HepG2 (cell line): ENCODE measurements at regions not wholly inside any gene's neighbourhood (a gene's known extent, or its start where the extent isn't known, plus 50 kb on each side); places are given as distances from the start of the nearest gene placed in this dataset.
A peak's percentile ranks its signal among the peaks of the same experiment; 100 is the strongest.

Experiments
- ATAC-seq: fragments of 200-7000 bp; cut with Tn5 transposase; 3 replicates; pipeline ENCODE4 v1.9.1; 2020; ENCODE audit warnings: mild to moderate bottlenecking, moderate library complexity
- BruUV-seq: library from RNA; stranded (reverse); fragments of 400-500 nt; replicated peaks from 2 replicates; lab custom pipeline; 2021; lab: Mats Ljungman, UMichigan
- CTCF ChIA-PET: fragments of 300-600 bp; formaldehyde crosslinking; extraction: SDS; loops from one replicate; lab custom pipeline; 2021; ENCODE audit warnings: low total read pairs, inconsistent platforms, low intra/inter-chr PET ratio; lab: Yijun Ruan, JAX
- POLR2A ChIA-PET: fragments of 350-600 bp; sonication (Branson Sonifier 250); formaldehyde crosslinking; loops from one replicate; lab custom pipeline; 2020; ENCODE audit warnings: antibody characterized with exemption, inconsistent platforms; lab: Yijun Ruan, JAX
- DNase-seq: peaks from one replicate; pipeline ENCODE4 v3.0.0-alpha.2; 2015; ENCODE audit warnings: low spot score
- FAIRE-seq: peaks from 3 replicates; lab custom pipeline; 2011; peaks lifted over from hg19 to GRCh38; lab: Jason Lieb, UNC
- H2AFZ ChIP-seq: one replicate; pipeline ENCODE4 v1.6.1; 2011; ENCODE audit warnings: low read length, inconsistent platforms
- H3K27ac ChIP-seq: fragments of 300-600 bp; 3 replicates; pipeline ENCODE4 v1.8.0; 2011; ENCODE audit warnings: mixed run types, mild to moderate bottlenecking, mixed read lengths, low read length, inconsistent platforms; ENCODE audit not compliant: insufficient read depth; ENCODE audit errors: extremely low read length
- H3K27me3 ChIP-seq, 2 experiments: fragments of 200-600 bp in 1 of 2; 2 replicates in 1 of 2; 3 replicates in 1 of 2; pipeline versions ENCODE4 v1.6.0 to v1.8.0; 2011; ENCODE audit warnings: low read length in 2 of 2, mild to moderate bottlenecking in 2 of 2, moderate library complexity in 2 of 2, inconsistent platforms in 1 of 2; ENCODE audit not compliant: insufficient read depth in 2 of 2, control insufficient read depth in 1 of 2
- H3K36me3 ChIP-seq, 2 experiments: fragments of 200-600 bp in 1 of 2; replicated peaks in 1 of 2; 2 replicates in 1 of 2; 3 replicates in 1 of 2; pipeline versions ENCODE4 v1.5.1 to v1.8.0; 2011; ENCODE audit warnings: low read length in 2 of 2, inconsistent platforms in 1 of 2; ENCODE audit not compliant: insufficient read depth in 2 of 2, control insufficient read depth in 1 of 2
- H3K4me1 ChIP-seq: 2 replicates; pipeline ENCODE4 v1.5.1; 2012; ENCODE audit warnings: low read length, inconsistent platforms; ENCODE audit not compliant: insufficient read depth
- H3K4me2 ChIP-seq: 2 replicates; pipeline ENCODE4 v1.6.0; 2011; ENCODE audit warnings: low read depth, low read length, inconsistent platforms
- H3K4me3 ChIP-seq, 3 experiments: fragments of 200-600 bp in 1 of 3; sonication (generic), shearing (Covaris generic) in 1 of 3; replicated peaks in 1 of 3; 2 replicates each; pipeline ENCODE4 v1.5.1; 2011 to 2016; ENCODE audit warnings: low read length in 3 of 3, inconsistent platforms in 2 of 3, low read depth in 2 of 3, mild to moderate bottlenecking in 2 of 3, control low read depth in 1 of 3, mixed read lengths in 1 of 3; ENCODE audit not compliant: insufficient read depth in 1 of 3
- H3K79me2 ChIP-seq: one replicate; pipeline ENCODE4 v1.6.1; 2011; ENCODE audit warnings: low read length, inconsistent platforms; ENCODE audit not compliant: insufficient read depth
- H3K9ac ChIP-seq: 2 replicates; pipeline ENCODE4 v1.6.0; 2011; ENCODE audit warnings: mild to moderate bottlenecking, low read depth, low read length, inconsistent platforms; ENCODE audit not compliant: insufficient read depth
- H3K9me3 ChIP-seq: 2 replicates; pipeline ENCODE4 v1.5.1; 2012; ENCODE audit warnings: mild to moderate bottlenecking, low read length
- H4K20me1 ChIP-seq: 2 replicates; pipeline ENCODE4 v1.6.0; 2011; ENCODE audit warnings: inconsistent platforms, mild to moderate bottlenecking, low read length, moderate library complexity; ENCODE audit not compliant: insufficient read depth
- BORCS8-MEF2B ChIP-seq: sonication (generic); formaldehyde crosslinking; IDR thresholded peaks from 2 replicates; pipeline ENCODE4 v1.8.0; 2022; ENCODE audit warnings: mild to moderate bottlenecking, missing genetic modification reagents
- CEBPB ChIP-seq: IDR thresholded peaks from 2 replicates; pipeline ENCODE4 v1.6.1; 2011; ENCODE audit warnings: low read depth, low read length, improper control_type of control experiment, borderline replicate concordance
- MBNL3 ChIP-seq: fragments of 250-450 bp; sonication (Bioruptor Pico); conservative IDR thresholded peaks from 2 replicates; pipeline ENCODE4 v1.8.0; 2022; ENCODE audit warnings: mild to moderate bottlenecking, inconsistent platforms
- SAFB2 ChIP-seq: sonication (generic); formaldehyde crosslinking; IDR thresholded peaks from 2 replicates; pipeline ENCODE4 v1.5.1; 2020; ENCODE audit warnings: missing genetic modification reagents, low read depth, mild to moderate bottlenecking, borderline replicate concordance
- ZBTB1 ChIP-seq: sonication (generic); formaldehyde crosslinking; IDR thresholded peaks from 2 replicates; pipeline ENCODE4 v1.4.0; 2020; ENCODE audit warnings: missing genetic modification reagents, borderline replicate concordance
- ZNF326 ChIP-seq: sonication (generic); formaldehyde crosslinking; IDR thresholded peaks from 2 replicates; pipeline ENCODE4 v1.4.0; 2020; ENCODE audit warnings: missing genetic modification reagents, borderline replicate concordance
- ZNF441 ChIP-seq: sonication (generic); formaldehyde crosslinking; IDR thresholded peaks from 2 replicates; pipeline ENCODE4 v1.7.0; 2021; ENCODE audit warnings: missing genetic modification reagents, borderline replicate concordance
- ZNF468 ChIP-seq: sonication (generic); formaldehyde crosslinking; IDR thresholded peaks from 2 replicates; pipeline ENCODE4 v1.8.0; 2022; ENCODE audit warnings: mild to moderate bottlenecking, moderate library complexity, missing genetic modification reagents
- WGBS: methylation state at CpG from one replicate; pipeline ENCODE4 v1.1.6; 2017; ENCODE audit warnings: low lambda C conversion rate; 5-methylcytosine and 5-hydroxymethylcytosine counted together
- in situ Hi-C: cut with HindIII; loops from 2 replicates; pipeline ENCODE4 v1.10.0; 2017; ENCODE audit warnings: low pct_unique_long_range_greater_than_20kb; ENCODE audit not compliant: extremely low pct_ligation_motif_present
- intact Hi-C: fragments of 100-400 bp; cut with micrococcal nuclease; formaldehyde crosslinking; loops from one replicate; pipeline ENCODE4 v1.10.0; 2022; ENCODE audit not compliant: unreplicated experiment
- TF ChIP-seq, protein P1 (sequence below): IDR thresholded peaks from 2 replicates; pipeline ENCODE4 v1.6.1; 2016; ENCODE audit warnings: missing biosample characterization, missing genetic modification reagents, low read depth
- TF ChIP-seq, protein P2 (sequence below): sonication (generic); formaldehyde crosslinking; IDR thresholded peaks from 2 replicates; pipeline ENCODE4 v1.5.1; 2020; ENCODE audit warnings: missing genetic modification reagents, mild to moderate bottlenecking, borderline replicate concordance

DNA sequence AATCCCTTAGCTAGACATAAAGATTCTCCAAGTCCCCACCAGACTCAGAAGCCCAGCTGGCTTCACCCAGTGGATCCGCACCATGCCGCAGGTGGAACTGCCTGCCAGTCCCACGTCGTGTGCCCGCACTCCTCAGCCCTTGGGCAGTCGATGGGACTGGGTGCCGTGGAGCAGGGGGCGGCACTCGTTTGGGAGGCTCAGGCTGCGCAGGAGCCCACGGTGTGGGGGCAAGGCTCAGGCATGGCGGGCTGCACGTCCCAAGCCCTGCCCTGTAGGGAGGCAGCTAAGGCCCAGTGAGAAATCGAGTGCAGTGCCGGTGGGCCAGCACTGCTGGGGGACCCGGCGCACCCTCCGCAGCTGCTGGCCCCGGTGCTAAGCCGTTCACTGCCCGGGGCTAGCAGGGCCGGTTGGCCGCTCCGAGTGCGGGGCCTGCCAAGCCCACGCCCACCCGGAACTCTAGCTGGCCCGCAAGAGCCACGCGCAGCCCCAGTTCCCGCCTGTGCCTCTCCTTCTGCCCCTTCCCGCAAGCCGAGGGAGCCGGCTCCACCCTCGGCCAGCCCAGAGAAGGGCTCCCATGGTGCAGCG is 95.9 kb upstream of the DTNBP1 start (continued):
- no peak for TF ChIP-seq ZNF326 (CRISPR knock-in tag)
- no peak for TF ChIP-seq ZBTB1 (CRISPR knock-in tag)
- TF ChIP-seq, protein P1, sequence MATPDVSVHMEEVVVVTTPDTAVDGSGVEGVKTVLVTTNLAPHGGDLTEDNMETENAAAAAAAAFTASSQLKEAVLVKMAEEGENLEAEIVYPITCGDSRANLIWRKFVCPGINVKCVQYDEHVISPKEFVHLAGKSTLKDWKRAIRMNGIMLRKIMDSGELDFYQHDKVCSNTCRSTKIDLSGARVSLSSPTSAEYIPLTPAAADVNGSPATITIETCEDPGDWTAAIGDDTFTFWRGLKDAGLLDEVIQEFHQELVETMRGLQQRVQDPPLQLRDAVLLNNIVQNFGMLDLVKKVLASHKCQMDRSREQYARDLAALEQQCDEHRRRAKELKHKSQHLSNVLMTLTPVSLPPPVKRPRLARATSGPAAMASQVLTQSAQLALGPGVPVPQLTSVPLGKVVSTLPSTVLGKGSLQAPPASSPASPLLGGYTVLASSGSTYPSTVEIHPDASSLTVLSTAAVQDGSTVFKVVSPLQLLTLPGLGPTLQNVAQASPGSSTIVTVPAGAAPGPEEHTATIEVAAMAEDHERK: no peak
- TF ChIP-seq MBNL3 (CRISPR knock-in tag): no peak
- TF ChIP-seq ZNF441 (CRISPR knock-in tag): no peak
- TF ChIP-seq BORCS8-MEF2B (CRISPR knock-in tag): no peak
- TF ChIP-seq, protein P2, sequence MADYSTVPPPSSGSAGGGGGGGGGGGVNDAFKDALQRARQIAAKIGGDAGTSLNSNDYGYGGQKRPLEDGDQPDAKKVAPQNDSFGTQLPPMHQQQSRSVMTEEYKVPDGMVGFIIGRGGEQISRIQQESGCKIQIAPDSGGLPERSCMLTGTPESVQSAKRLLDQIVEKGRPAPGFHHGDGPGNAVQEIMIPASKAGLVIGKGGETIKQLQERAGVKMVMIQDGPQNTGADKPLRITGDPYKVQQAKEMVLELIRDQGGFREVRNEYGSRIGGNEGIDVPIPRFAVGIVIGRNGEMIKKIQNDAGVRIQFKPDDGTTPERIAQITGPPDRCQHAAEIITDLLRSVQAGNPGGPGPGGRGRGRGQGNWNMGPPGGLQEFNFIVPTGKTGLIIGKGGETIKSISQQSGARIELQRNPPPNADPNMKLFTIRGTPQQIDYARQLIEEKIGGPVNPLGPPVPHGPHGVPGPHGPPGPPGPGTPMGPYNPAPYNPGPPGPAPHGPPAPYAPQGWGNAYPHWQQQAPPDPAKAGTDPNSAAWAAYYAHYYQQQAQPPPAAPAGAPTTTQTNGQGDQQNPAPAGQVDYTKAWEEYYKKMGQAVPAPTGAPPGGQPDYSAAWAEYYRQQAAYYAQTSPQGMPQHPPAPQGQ (CRISPR knock-in tag): no peak
- TF ChIP-seq ZNF468 (CRISPR knock-in tag): no peak

DNA sequence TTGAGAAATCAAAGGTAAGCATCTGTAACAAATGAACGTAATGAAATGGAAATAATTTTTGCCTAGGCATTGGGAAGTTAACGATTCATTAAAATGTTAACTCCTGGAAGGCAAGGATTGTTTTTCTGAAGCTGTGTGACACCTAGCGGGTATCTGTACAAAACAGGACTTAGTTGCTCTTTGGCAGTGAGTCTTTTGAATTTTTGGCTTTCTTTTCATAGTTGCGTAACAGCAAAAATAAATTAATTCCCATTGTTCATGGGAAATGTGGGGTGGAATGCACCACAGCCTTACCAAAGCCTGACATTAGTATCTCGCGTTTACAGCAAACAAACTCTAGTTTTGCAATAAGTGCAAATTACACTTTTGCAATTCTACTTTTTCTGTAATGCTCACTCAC is 92.7 kb upstream of the DTNBP1 start:
- no peak overlapping the region for H2AFZ ChIP-seq
- ATAC-seq: no peak
- in situ Hi-C loops: no loop called here
- H3K4me2 ChIP-seq: no peak overlapping the region
- H3K79me2 ChIP-seq: no peaks in the 10 kb centered on the region
- BruUV-seq: no TSS peak
- ChIA-PET CTCF (no interaction called here), POLR2A (no interaction called here)
- DNase-seq: no peak
- no peaks in the 10 kb centered on the region for H4K20me1 ChIP-seq
- WGBS: 35% methylated on average over 6 of the region's 6 CpGs
- H3K4me1 ChIP-seq: no peaks in the 10 kb centered on the region
- no peaks in the 10 kb centered on the region for H3K9me3 ChIP-seq
- TF ChIP-seq CEBPB (peak; percentile 67), SAFB2 (CRISPR knock-in tag) (no peak)
- H3K4me3 ChIP-seq: no peak overlapping the region
- H3K9ac ChIP-seq: no peak overlapping the region
- H3K27ac ChIP-seq: no peak overlapping the region
- intact Hi-C loops: no loop called here
- no peak for FAIRE-seq
- no peaks in the 10 kb centered on the region for H3K27me3 ChIP-seq
- no peaks in the 10 kb centered on the region for H3K36me3 ChIP-seq
